ENCODE measurements at regions not wholly inside any gene's neighbourhood (a gene's known extent, or its start where the extent isn't known, plus 50 kb on each side); places are given as distances from the start of the nearest gene placed in this dataset.
A peak's percentile ranks its signal among the peaks of the same experiment; 100 is the strongest.

DNA sequence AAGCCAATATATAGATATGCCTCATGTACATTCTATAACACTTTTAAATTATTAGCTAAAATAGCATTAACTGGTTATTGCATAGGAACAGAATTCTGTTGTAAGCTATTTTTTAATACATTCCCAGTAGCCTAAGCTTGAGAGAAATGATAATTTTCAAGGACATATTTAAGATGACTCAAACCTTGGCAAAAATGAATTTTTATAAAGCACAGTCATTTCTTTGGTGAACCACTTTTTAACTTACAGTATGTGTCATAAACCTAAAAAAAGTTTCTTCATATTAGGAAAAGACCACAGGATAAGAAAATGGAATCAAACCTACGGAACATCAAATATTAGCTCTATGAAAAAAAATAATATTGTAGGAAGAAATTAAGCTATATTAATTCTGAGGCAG, 986.3 kb downstream of the STIM2 start:
- no peak for FAIRE-seq
- no peaks in the 10 kb centered on the region for H3K9me3 ChIP-seq
- WGBS, 2 donors: 68 to 77% methylated on average over 1 of the region's 1 CpG
- intact Hi-C loops (cut with DNase I): no loop called here
- ATAC-seq: no peak
- no peak for DNase-seq
- TF ChIP-seq CTCF (IDR thresholded peaks at IDR 0.05): no peak
- H3K27me3 ChIP-seq: no peaks in the 10 kb centered on the region
- no peaks in the 10 kb centered on the region for H3K36me3 ChIP-seq
- no peak overlapping the region for H3K4me3 ChIP-seq
- H3K4me1 ChIP-seq: no peaks in the 10 kb centered on the region
- H3K27ac ChIP-seq: no peak overlapping the region

- WGBS, 2 donors: 20 to 31% methylated on average over 1 of the region's 1 CpG
- FAIRE-seq (no peak), DNase-seq (peak in 3 of 6 donors; percentile 11 to 27 (median 14)), ATAC-seq (peak in 3 of 4 donors; percentile 59 to 79 (median 76))
- Histone ChIP-seq H3K4me3 (no peak overlapping the region), H3K4me1 (no peaks in the 10 kb centered on the region), H3K27ac (no peak overlapping the region), H3K27me3 (peaks cover 0 to 4% (median 0%) of the 10 kb centered on the region in 4 donors), H3K9me3 (no peaks in the 10 kb centered on the region), H3K36me3 (no peaks in the 10 kb centered on the region)
- intact Hi-C loops (cut with DNase I): no loop called here
- no peak for TF ChIP-seq CTCF (IDR thresholded peaks at IDR 0.05)
Observed at GRCh38 chr4:27861381-27861787, 1000.7 kb downstream of the STIM2 start.

GRCh38 chr4:27861802-27862201, 1001.2 kb downstream of the STIM2 start:
- H3K9me3 ChIP-seq: no peaks in the 10 kb centered on the region
- no peak overlapping the region for H3K27ac ChIP-seq
- peaks cover 0 to 4% (median 0%) of the 10 kb centered on the region in 4 donors for H3K27me3 ChIP-seq
- no peak overlapping the region for H3K4me3 ChIP-seq
- ATAC-seq (no peak), DNase-seq (no peak), FAIRE-seq (no peak)
- no peaks in the 10 kb centered on the region for H3K4me1 ChIP-seq
- H3K36me3 ChIP-seq: no peaks in the 10 kb centered on the region
- intact Hi-C loops (cut with DNase I): no loop called here
- TF ChIP-seq CTCF (IDR thresholded peaks at IDR 0.05): no peak
- 57 to 69% methylated on average over 5 of the region's 5 CpGs for WGBS, 2 donors

GRCh38 chr4:27873596-27873995, 1013.0 kb downstream of the STIM2 start:
- DNase-seq: no peak
- intact Hi-C loops (cut with DNase I): no loop called here
- Histone ChIP-seq H3K36me3 (no peaks in the 10 kb centered on the region), H3K9me3 (no peaks in the 10 kb centered on the region), H3K4me3 (no peak overlapping the region), H3K27me3 (no peaks in the 10 kb centered on the region), H3K27ac (no peak overlapping the region), H3K4me1 (no peaks in the 10 kb centered on the region)
- no peak for TF ChIP-seq CTCF (IDR thresholded peaks at IDR 0.05)
- no peak for FAIRE-seq
- no peak for ATAC-seq

DNA sequence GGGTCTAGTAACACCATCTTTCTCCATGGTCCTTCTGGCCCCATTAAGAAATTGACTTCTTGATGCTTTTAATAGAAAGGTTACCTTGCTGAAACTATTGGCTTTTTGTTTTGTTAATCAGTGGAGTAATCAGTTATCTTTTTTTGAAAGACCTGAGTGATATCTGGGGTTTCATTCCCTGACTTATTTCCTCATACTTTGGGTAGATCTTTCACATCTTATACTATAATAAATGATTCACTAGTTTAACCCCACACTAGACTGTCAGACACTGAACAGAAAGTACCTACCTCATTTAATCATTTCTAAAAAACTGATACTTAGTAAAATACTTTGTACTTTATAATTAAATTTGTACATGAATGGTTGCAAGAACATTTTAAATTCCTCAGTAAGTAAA, 1021.1 kb downstream of the STIM2 start:
- TF ChIP-seq CTCF (IDR thresholded peaks at IDR 0.05): no peak
- no peak overlapping the region for H3K27ac ChIP-seq
- H3K4me3 ChIP-seq: no peak overlapping the region
- no peaks in the 10 kb centered on the region for H3K4me1 ChIP-seq
- intact Hi-C loops (cut with DNase I): no loop called here
- no peaks in the 10 kb centered on the region for H3K9me3 ChIP-seq
- H3K36me3 ChIP-seq: no peaks in the 10 kb centered on the region
- DNase-seq (no peak), ATAC-seq (no peak), FAIRE-seq (no peak)
- H3K27me3 ChIP-seq: no peaks in the 10 kb centered on the region
